GM18511 (cell line): ENCODE measurements at regions not wholly inside any gene's neighbourhood (a gene's known extent, or its start where the extent isn't known, plus 50 kb on each side); places are given as distances from the start of the nearest gene placed in this dataset.
A peak's percentile ranks its signal among the peaks of the same experiment; 100 is the strongest.

Experiments
- ATAC-seq: cut with Tn5 transposase; IDR thresholded peaks from one replicate; pipeline ENCODE4 v1.9.1; 2021; ENCODE audit warnings: mild to moderate bottlenecking, moderate library complexity; ENCODE audit not compliant: unreplicated experiment

- no peak for ATAC-seq
These were observed 1565.9 kb upstream of the ACVR2A start for GRCh38 chr2:146278881-146279280.

GRCh38 chr2:146271131-146271831, 1573.5 kb upstream of the ACVR2A start:
- ATAC-seq = no peak

DNA sequence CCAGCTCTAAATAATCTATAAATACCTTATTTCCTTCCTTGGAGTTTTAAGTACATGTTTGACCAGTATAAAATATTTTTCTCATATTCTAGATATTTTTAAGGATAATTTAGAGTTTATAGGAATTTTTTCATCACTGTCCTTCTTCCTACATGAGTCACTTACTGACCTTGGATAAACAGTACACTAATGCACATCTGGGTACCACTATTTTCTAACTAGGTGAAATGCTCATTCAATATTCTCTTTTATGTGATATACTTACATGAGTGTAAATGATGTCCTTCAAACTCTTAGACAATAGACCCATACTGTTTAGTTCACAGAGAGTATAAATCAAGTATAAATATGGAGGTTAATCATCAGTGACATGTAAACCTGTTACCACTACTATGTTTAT, 1574.2 kb upstream of the ACVR2A start:
- no peak for ATAC-seq

GRCh38 chr2:146267093-146267492, 1577.7 kb upstream of the ACVR2A start:
- no peak for ATAC-seq

- ATAC-seq = no peak
These were observed 1579.2 kb upstream of the ACVR2A start for GRCh38 chr2:146265656-146266055.

DNA sequence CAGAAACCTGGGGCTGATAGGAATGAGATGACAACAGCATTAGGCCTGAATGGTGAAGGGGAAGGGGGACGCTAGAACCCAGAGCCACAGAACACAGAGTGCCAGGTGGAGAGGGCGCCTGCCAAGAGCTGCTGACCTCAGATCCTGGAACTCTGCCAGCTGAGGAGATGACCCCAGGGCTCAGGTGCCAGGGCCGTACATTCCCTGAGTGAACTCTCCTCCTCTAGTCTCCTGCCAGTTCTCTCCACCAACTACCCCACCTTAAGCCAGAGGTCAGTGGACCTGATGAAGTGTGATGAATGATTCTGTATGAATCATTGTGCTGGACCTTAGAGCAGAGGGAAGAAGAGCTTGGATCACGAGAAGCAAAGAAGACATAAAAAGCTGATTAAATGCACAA, 1582.2 kb upstream of the ACVR2A start:
- no peak for ATAC-seq

GRCh38 chr2:146260551-146260950, 1584.3 kb upstream of the ACVR2A start:
- no peak for ATAC-seq

DNA sequence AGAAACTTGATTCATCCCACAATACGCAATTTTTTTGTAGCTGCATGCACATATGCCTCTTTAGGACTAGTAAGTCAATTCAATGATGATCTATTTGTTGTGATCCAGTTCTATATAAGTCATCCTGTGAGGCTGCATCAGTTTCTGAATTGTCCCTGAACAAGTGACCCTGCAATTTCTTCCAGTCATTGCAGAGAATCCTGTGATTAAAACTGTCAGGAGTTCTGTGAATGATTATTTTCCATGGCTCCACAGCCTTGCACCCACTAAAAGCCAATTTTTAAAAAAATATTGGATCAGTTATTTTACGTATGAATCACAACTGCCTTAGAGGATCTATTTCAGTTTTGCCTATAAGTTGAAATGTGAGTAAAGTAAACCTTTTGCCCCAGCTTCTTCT, 1585.0 kb upstream of the ACVR2A start:
- ATAC-seq = no peak

GRCh38 chr2:146258071-146258470, 1586.8 kb upstream of the ACVR2A start:
- ATAC-seq = no peak

GRCh38 chr2:146252119-146252518, 1592.7 kb upstream of the ACVR2A start:
- ATAC-seq = no peak

DNA sequence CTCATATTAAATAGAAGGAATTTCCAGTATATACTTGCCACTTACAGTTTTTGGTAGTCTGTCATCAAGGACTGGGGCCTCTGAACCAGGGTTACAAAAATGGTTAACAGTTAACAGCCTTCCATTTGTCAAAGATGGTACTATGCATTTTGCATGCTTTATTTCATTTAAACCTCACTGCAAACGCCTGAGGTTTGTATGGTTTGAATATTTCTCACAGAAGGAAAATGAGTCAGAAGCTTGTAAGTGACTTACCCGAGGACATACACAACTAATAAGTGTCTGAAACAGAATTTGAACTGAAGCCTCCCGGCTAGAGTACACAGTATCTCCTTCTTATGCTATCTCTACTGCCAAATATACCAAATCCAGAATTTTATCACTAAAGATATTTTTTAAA, 1593.5 kb upstream of the ACVR2A start:
- ATAC-seq = no peak

DNA sequence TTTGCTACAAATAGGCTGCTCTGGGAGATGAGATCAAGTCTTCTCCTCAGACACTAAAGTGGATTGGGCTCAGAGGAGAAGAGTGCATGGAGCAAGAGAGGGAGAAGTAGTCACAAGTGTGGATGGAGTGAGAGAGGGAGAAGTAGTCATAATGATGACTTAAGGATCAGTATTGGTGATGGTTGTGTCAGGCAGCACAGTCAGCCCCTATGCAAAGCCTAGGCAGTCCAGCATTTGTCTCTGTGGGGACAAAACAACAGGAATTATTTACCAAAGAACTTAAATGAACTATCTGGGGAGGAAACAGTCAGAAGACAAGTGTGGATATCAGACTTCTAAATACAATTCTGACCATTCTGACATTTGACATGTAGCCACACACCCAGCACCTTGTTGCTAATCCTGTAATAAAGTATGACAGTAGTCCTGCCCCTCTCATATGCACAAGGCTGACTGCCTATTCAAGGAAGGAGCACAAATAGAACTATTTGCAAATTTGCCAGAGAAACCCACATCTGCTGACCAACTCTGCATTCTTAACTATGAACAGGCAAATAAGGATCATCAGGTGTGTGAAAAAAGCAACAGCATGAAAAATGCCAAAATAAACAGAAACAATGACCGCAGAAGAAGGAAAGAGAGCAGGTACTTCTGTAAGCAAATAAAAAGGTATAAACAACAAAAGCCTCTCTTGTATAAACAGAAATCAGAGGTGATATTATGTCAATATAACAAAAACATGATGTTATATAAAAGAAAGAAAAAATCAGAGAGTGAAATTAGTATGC, 1597.9 kb upstream of the ACVR2A start:
- ATAC-seq = no peak

DNA sequence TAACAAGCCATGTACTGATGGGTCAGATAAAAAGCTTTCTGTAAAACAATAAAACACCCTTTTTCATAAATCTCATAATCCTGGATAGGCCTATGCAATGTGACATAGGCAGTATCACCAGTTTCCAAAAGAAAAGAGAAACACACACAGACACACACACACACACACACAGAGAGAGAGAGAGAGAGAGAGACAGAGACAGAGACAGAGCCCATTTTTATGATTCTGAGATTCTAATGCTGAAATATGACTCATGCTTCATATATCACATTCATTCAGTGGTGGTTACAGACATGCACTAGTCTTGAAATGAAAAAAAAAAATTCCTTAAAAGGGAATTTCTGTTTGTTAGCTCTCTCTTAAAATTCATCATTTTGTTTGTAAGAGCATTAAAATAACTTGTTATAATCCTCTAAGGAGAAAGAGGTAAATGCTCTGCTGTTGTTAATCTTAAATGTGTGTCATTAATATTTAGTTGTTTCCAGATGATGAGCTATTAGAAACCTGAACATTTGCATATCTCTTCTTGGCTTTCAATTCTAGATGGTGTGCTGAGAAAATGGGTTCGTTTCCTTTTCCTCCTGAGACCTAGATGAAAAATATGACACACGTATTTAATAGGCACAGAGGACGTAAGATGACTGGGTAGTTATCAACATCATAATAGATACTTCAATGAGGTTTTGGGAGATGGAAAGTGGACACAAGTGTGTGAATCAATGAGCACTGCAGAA, 1598.7 kb upstream of the ACVR2A start:
- ATAC-seq = peak; percentile 54

GRCh38 chr2:146244830-146245229, 1600.0 kb upstream of the ACVR2A start:
- no peak for ATAC-seq

- no peak for ATAC-seq
These were observed 1600.7 kb upstream of the ACVR2A start for GRCh38 chr2:146244131-146244530.

DNA sequence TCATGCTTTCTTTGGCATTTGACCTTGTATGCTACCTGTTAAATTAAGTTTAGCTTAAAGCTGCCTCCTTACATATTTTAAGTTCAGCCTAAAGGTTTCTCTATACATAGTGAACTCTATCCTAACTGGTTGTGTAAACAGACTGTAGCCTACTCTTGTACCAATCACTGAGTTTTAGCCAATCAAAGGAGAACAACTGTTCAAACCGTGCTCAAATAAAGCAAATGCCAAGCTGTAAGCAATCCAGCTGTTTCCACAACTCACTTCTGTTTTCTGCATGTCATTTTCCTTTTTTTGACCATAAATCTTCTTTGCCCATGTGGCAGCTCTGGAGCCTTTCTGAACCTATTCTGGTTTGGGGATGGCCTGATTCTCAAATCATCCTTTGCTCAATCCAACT, 1603.8 kb upstream of the ACVR2A start:
- ATAC-seq = no peak

DNA sequence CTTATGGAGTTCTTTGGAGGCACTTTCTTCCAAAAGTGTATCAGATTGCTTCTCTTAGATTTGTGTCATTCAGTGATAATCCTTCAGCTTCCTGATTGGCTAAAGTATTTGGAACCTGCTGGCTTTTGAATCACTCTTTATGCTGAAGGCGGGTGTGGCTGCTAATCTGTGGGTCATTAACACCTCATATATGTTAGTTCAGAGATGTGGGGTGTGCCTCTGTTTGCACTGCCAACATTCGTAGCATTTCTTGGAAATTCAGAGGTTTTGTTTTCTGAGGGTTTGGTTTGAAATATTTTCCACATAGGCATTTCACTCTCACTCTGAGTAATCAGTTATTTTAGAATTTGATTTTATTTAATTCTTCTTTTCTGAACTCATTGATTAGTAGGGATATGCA, 1604.4 kb upstream of the ACVR2A start:
- ATAC-seq = no peak

DNA sequence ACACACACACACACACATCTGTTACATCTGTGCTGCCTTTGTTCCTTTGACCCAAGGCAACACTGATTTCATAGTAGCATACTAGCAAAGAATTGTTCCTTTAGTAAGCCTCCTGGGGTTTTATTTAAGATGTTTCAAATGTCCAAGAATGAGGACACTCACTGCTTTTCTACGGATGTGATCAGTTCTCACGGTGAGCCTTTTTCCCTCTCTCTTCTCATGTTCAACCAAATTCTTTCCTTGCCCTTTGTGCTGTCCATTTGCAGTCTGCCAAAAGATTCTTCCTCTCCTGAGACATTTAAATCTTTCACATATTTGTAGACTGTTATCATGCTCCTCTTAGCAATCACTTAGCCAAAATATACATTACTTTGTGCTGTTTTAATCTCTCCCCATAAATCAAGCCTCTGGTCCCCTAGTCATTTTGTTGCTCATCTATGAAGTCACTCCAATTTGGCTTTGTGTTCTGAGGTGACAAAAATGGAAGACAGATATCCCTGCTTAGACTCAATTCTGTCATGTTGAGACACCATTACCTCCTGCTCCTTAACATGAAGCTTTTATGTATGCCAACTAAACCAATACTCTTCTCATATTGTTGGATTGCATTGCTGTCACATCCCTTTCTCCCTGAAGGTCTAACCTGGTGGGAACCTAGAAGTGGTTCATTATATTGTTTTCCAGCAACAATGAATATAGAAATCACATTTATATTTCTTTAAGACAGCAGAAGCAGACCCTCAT, 1605.3 kb upstream of the ACVR2A start:
- ATAC-seq = no peak

- ATAC-seq = no peak
These were observed 1606.4 kb upstream of the ACVR2A start for GRCh38 chr2:146238254-146238966.

GRCh38 chr2:146235158-146235557, 1609.7 kb upstream of the ACVR2A start:
- no peak for ATAC-seq
